ENCODE measurements at regions not wholly inside any gene's neighbourhood (a gene's known extent, or its start where the extent isn't known, plus 50 kb on each side); places are given as distances from the start of the nearest gene placed in this dataset.
"Not testable (repeated sequence)": the region's sequence is repeated elsewhere in the genome, so short reads cannot be mapped to it uniquely, and the experiment has no call there.

DNA sequence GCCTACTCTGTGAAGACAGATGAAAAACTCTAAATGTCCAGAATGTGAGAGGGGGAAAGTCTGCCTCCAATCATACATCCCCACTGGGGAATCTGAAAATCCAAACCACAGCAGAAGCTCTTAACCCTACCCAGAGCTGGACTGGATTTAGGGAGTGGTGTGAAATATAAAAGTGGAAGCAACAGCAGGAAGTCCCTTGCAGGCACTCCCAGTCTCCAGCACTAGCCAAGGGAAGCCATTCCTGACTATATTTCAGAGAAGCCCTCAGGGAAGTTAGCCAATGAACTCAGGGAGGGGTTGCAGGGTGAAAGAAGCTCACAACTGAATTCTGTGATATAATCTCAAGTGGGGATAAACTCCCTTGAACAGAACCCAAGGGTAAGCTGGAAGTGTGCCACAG lies 51.5 kb downstream of the CRPPA start:
- no peak for DNase-seq

DNA sequence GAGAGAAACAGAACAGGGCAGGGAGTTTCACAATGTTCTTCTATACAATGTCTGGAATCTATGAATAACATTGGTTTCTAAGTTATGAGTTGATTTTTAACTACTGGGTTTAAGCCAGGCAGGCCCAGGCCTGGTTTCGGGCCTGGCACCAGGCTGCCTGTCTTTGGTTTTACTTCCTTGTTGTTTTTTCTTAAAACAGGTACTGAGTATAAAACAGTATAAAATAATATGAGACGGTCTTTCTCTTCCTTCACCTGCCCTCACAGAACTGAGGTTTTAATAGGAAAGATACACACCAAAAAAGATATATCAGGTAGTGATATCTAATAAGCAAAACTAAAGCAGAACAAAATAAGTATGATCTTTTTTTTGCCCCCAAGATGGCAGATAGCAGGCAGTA lies 52.0 kb downstream of the CRPPA start:
- not testable (repeated sequence) for DNase-seq

DNA sequence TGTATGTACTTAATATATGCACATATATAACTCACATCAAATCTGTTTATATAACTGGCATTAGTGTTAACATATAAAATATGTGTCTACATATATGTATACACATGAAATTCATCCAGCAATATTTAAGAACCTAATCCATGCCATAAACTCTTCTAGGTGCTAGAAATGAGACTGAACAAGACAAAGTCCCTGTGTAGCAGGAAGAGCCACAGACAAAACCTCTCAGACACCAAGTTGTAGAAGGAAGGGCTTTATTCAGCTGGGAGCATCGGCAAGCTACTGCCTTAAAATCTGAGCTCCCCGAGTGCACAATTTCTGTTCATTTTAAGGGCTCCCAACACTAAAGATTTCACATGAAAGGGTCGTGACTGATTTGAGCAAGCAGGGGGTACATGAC lies 52.5 kb downstream of the CRPPA start:
- DNase-seq, result no peak

DNA sequence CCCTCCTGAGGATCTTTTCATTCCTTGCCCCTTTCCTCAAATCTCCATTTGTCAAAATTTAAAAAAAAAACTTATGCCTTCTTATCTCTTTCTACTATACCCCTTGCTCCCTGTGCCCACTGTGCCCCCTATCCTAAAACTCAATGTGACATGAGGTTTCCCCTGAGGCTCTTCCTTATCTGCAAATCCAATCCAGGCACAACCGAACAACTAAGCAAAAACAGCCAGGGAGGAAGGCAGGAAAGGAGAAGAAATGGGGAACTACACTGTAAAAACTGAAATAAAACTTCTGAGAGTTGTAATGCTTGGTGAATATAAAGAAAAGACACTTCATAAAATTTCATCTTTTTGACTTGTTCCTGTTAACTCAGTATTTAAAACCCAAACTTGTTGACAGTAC lies 54.2 kb downstream of the CRPPA start:
- no peak for DNase-seq

DNA sequence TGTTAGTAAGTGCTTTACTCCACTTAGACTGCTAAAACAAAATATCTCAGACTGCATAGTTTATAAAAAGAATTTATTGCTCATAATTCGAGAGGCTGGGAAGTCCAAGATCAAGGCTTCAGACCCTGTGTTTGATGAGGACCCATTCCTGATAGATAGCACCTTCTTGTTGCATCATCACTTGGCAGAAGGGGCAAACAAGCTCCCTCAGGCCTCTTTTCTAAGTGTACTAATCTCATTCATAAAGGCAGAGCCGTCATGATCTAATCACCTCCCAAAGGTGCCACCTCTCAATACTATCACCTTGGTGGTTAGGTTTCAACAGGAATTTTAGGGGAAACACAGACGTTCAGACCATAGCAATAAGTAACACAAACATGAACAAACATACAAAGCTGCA lies 55.4 kb downstream of the CRPPA start:
- no peak for DNase-seq

DNA sequence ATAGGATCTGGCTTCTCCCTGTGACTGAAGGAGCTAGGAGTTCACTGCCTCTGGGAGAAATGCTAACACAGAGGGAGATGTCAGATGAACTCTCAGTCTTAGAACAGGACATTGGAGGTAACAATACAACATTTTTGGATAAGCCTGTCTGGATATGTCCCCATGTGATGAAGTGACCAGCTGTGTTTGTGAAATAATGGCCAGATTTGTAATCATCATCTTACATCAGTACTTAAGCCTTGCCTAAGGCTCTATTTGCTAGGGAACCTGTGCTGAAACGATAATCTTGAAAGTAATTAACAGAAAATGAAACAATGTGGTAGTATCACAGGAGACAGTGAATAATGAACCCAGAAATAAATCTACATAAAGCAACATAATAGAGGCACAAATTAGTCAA lies 56.2 kb downstream of the CRPPA start:
- no peak for DNase-seq

DNA sequence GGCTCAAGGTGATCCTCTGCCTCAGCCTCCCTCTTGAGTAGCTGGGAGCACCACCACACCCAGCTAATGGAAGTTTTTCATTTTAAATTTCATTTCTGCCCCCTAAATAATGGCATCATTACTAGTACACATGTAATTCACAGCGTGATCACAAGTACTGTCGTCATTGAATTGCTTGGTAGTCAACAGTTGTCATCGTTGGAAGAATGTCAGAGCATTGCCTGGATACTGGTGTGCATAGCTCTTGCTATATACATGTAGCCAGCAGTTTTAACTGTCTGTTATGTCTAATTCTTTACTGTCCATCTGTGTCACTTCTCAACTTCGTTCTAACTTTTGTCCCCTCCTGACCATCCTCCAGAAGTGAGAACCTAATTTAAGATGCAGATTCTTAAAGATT lies 62.1 kb downstream of the CRPPA start:
- no peak for DNase-seq

DNA sequence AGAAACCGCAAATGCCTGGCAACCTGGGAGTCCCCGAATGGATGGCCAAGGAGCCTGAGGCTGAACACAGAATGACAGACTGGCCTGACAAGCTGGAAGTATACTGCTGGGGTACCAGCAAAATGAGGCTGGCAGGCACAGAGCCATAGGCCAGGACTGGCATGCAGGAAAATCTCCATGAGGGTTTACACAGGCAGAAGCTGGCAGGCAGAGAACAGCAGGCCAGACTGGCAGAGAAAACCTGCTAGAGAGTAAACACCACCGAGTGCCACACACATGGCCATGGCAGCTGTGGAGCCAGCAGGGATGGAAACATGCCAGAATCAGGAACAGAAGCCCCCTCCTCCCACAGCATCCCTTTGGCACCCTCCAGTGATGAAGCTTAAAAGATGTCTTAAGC lies 63.4 kb downstream of the CRPPA start:
- DNase-seq, result no peak

DNA sequence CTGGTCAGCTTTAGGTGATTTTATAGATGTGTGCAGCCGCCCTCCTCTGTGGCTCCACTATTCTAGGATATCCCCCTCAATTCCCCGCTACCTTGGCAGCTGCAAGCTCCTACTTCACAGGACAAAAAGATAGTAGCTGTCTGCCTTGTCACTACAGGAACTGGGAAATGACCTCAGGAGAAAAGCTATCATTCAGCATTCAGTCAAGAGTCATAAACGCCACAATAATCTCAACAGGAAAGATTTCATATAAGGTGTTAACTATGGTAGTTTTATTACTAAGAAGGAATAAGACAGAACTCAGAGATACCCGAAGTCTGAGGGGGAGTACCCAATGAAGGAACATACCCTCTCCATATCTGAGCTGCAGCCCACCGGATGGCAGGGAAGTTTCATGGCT lies 63.9 kb downstream of the CRPPA start:
- DNase-seq, result no peak

DNA sequence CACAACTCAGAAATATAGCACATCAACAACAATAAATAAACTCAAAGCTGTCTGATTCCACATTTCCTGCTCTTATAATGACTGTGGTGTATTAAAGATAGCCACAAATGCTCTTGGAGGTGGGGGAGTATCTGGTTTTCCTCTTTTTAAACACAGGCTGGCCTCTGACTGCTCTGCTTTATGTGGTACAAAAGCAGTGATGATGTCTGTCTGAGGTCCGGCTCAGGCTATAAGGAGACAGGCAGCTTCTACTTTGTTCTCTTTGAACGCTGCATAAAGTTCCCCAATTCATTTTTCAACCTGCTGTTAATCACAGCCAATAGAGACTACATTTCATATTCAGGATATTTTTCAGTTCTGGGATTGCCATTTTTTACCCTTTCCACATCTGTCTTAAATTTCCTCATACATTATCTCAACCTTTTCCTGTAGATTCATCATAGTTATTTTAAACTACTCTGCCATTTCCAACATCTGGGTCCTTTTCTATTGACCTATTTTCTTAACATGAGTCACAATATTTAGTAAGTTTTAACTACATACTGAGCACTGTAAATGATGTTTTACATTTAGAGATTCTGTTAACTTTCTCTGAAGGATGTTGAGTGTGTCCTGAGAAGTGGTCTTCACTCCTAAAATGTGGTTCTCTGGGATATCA lies 64.9 kb downstream of the CRPPA start:
- no peak for DNase-seq

DNA sequence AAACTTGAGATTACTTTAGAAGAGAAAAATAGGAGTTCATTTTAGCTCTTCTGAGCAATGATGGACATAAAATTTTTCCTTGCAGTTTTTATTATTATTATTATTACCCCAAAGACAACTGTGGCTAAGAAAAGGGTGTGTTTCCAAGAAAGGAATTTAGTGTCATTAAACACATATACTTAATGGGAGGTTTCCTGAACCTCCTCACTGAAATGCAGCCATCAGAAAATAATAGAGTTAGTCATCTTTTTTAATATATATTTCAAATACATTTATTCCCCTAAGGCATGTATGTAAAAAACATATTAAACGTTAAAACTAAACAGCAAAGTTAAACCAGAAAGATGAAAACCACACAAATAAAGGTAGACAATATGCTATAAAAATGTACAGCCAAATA lies 66.8 kb downstream of the CRPPA start:
- no peak for DNase-seq

DNA sequence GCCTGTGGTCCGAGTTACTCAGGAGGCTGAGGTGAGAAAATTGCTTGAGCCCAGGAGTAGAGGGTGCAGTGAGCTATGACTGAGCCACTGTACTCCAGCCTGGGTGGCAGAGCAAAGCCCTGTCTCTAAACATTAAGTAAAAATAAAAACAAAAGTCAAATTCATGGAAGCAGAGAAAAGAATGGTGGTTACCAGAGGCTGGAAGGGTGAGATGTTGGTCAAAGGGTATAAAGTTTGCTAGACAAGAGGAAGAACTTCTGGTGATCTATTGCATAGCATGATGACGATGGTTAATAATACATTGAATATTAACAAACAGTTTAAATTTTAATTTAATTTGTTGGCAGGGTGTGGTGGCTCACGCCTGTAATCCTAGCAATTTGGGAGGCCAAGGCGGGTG lies 68.1 kb downstream of the CRPPA start:
- DNase-seq, result no peak

DNA sequence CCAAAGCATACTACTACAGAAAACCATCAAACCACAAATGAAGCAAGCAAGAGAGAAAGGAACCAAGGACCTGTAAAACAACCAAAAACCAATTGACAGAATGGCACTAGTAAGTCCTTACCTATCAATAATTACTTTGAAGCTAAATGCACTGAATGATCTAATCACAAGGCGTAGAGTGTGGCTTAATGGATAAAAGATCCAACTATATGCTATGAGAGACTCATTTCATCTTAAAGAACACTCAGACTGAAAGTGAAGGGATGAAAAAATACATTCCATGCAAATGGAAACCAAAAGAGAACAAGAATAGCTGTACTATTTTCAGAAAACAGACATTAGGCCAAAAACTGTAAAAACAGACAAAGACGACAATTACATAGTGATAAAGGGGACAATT lies 70.7 kb downstream of the CRPPA start:
- no peak for DNase-seq

DNA sequence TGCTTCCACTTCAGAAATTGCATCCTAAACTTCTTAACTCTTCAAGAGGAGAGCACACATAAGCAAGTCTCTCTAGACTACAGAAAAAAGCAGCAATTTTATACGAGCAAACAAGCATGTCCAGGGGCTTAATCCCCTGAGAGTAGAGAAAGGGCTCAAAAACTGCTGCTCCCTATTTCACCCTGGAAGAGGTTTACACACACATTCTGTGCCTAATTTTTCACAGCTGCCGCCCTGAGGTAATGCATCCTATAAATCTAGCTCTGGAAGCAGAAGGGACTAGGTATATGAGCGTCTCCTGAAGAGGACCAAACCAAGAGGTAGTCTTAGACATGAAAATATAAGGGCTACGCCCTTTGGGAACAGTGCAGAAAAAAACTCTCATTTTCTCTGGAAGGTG lies 73.1 kb downstream of the CRPPA start:
- no peak for DNase-seq

DNA sequence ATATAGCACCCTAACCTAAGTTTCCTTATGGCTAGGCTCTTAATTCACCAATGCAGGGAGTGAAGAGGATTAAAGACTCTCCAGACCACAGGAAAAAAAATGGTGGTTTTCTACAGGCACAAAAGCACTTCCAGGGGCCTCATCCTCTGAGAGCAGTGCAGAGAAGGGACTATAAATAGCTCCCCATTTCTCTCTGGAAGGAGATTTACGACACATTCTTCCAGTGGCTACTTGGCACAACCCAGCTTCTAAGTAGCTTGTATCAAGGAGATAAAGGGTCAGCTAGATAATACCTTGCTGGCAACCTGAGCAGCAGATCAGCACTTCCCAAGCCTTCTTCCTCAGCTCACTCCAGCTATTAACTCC lies 73.5 kb downstream of the CRPPA start:
- DNase-seq, result no peak

DNA sequence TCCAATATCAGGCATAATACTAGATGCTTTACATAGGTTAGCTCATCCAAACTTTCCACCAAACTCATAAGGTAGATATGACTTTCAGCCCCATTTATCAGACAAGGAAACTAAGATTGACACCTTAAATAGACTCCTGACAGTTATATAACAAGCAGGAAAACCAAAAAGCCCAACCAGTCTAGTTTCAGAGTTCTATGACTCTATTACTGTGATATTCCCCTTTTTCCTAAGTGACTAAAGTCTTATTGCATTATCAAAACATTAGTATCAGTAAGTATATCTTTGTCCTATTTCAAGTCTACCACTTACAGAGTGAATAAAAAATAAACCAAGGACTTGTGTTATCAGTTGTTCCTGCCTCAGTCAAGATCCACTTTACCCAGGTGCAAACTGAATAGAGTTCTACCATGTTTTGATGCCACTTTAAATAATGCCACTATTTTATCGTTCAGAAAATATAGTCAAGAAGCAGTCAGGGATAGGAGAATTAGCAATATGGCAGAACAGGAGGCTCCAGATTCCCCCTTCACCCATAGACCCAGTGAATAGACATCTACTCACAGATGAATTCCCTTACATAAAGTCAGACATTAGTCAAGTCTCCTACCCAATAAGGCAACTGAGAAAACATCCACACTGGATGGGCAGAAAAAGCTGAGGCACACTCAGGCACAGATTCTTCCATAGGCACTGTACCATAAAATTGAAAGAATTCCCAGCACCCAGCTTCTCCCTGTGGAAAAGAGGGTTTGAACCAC lies 74.1 kb downstream of the CRPPA start:
- no peak for DNase-seq

DNA sequence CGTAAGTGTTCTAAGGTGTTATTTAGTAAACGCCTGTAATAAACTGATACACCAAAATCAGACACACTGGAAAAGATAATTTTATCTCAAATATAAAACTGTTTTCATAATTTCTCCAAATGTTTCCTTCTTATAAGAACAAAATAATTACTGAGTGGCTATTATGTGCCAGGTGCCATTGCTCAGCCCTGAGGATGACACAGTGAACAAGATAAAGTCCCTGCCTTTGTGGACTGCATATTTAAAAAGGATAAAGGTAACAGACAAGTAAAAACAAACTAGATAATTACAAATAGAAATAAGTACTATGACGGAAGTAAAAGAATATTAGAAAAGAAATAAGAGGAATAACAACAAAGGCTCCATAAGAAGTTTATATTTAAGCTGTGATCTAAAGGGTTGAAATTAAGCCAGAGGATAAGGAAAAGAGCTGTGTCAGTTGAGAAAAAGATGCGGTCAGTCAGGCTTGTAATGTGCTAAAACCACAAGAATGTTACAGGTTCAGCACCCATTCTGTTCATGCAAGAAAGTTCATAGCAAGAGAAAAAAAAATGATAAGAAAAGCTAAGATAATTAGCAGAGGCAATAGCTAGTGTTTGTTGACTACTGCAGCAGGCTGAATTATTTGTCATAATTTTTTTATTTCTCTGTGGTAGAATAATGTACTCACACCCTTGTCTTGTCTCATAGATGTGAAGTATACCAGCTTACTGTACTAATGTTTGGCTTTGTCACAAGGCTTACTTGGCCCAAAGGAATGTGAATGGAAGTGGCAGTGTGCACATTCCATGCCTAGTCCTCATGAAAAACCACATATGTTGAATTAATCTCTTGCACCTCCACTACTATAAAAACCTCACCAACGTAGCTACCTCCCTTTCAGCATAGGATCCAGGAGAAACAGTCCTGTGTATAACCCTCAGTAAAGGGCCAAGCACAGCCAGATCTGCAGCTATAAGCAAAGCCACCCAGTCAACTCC lies 75.1 kb downstream of the CRPPA start:
- DNase-seq, result no peak

DNA sequence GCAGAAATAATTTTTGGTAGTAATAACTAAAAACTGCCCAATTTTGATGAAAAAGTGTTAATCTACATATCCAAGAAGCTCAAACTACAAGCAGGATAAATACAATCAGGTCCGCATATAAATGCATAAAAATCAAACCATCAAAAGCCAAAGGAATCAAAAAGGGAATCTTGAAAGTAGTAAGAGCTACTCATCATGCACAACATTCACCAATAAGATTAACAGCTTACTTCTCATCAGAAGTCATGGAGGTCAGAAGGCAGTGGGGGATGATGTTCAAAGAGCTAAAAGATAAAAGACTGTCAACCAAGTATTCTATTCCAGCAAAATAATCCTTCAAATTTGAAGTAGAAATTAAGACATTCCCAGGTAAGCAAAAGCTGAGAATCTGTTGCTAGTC lies 76.4 kb downstream of the CRPPA start:
- no peak for DNase-seq

DNA sequence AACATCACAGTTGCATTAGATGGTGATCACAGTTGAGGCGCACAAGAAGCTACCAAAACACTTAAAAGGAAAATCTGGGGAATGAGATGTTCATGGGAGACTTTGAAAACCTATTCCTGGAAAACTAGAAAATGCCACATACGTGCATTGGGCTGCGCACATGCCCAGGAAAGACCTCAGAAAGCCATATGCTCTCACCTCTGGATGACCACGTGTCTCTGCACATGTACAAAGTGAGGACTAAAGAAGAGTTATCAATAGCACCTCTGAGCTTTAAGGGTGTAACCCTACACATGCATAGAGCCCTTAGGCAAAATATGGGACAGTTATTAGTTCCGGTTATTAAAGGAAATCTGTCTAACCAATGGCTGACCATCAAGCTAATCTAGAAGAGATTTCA lies 77.7 kb downstream of the CRPPA start:
- DNase-seq, result no peak

DNA sequence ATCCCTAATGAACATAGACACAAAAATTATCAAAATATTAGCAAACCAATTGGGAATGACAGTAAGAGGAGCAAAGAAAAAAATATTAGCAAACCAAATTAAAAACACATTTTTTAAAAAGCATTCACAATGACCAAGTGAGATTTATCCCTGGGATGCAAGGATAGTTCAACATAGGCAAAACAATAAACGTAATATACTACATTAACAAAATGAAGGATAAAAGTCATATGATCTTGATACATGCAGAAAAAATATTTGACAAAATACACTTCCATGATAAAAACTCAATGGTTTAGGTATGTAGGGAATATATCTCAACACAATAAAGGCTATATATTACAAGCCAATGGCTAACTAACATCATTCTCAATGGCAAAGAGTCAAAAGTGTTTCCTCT lies 83.3 kb downstream of the CRPPA start:
- DNase-seq, result no peak

DNA sequence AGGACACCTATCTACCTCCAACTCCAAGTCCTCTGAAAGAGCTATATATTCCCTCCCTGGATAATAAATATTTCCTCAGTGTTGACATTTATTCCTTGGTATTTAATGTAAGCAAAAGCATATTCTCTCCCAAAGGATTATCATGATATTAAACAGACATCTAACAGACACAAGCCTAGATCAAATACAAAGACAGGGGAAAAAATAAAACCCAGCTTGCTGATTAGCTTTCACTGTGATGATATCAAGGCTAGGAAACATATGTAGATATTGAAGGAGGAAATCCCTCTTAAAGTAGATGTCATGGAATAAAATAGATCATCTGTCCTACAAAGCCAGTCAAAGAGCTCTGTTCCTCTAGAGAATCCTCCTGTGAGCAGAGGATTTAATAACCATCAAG lies 95.2 kb downstream of the CRPPA start:
- no peak for DNase-seq

DNA sequence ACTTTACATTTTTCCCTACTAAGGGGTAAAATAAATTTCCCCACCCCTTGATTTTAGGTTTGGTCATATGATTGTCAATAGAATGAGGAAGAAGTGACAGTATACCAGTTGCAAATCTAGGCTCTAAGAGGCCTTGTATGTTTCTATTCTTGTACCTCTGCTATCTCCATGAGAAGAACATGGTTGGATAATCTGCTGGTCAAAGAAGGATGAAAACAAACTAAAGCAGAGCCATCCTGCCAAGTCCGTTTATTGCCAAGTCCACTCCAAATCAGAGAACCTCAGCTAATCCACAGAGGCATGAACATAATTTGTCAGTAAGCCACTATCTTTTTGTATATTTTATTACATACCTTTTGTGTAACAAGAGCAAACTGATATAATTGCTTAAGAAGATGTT lies 98.0 kb downstream of the CRPPA start:
- no peak for DNase-seq

DNA sequence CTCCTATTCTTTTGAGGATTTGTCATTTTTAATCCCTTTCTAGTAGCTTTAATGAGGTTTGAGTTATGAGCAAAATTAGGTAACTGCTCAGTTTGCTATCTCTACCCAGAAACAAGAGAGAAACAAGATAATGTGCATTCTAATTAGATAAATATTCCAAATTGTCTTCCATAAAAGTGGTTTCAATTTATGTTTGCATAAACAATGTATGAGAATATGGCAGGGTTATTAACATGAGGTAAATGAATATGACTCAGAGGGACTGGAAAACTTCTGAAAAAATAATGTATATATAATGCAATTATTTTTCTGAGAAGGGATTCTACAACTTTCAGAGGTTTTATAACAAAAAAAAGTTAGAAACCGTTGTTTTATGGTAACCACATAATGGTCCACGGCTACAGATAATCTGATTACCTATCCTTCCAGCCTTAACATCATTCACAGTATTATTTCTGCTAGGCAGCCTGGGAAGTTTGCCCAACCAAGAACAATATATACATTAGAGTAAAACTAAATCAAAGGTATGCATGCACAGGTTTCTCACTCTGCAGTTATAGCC lies 101.2 kb downstream of the CRPPA start:
- DNase-seq, result no peak

Measured in central memory CD4-positive, alpha-beta T cell (primary cell).